Epithelial cell of esophagus (primary cell): ENCODE measurements at regions not wholly inside any gene's neighbourhood (a gene's known extent, or its start where the extent isn't known, plus 50 kb on each side); places are given as distances from the start of the nearest gene placed in this dataset.

ENCODE experiments used
- DNase-seq: peaks from one replicate; pipeline ENCODE4 v3.0.0; 2010; ENCODE audit warnings: low read depth
- H3K4me3 ChIP-seq: 2 replicates; pipeline ENCODE4 v1.5.1; 2011; ENCODE audit warnings: mild to moderate bottlenecking, low read length, control low read depth
- CTCF ChIP-seq: IDR thresholded peaks from 2 replicates; pipeline ENCODE4 v1.5.1; 2011; ENCODE audit warnings: low read depth, mild to moderate bottlenecking, low read length, control low read depth, inconsistent platforms; ENCODE audit not compliant: insufficient read depth; ENCODE audit errors: missing control alignments

- no peak for TF ChIP-seq CTCF
- H3K4me3 ChIP-seq = no peak overlapping the region
- DNase-seq = peak; percentile 20
These were observed 242.0 kb downstream of the PTTG2 start for GRCh38 chr4:38202242-38202641.

- H3K4me3 ChIP-seq = no peak overlapping the region
- no peak for TF ChIP-seq CTCF
- peak; percentile 27 for DNase-seq
These were observed 243.4 kb downstream of the PTTG2 start for GRCh38 chr4:38203609-38204008.

GRCh38 chr4:38204339-38205035 is 244.3 kb downstream of the PTTG2 start:
- H3K4me3 ChIP-seq = no peak overlapping the region
- DNase-seq = no peak
- TF ChIP-seq CTCF = no peak

DNA sequence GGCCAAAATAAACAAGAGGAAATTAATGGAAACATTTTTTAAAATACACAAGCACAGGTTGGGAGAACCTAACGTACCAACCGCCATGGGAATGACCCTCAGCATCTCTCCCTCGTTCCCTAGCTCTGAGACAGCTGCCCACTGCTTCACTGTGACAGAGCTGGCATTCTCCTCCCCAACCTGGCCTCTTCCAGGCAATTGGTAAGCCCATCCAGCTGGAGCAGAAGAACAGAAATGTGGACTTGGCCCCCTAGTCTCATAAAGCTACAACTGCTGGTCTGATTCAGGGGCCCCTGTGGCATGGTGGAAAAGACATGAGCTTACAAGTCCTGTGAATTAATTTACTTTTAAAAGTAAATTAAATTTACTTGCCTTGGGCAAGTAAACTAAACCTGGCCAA is 245.1 kb downstream of the PTTG2 start:
- no peak for DNase-seq
- no peak overlapping the region for H3K4me3 ChIP-seq
- TF ChIP-seq CTCF = no peak

DNA sequence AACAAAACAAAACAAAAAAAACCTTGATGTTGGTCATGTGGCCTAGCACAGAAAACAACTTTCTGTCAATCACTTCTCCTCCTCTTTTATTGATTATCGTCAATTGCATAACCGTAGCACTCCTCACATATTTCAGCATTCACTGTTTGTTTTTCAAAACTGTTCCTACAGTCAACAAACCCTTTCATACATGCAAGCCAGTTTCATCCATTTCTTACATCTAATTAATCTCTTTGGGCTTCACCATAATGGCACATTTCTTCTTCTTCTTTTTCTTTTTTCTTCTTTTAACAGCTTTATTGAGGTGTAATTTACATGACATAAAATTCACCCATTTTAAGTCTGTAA is 246.9 kb downstream of the PTTG2 start:
- H3K4me3 ChIP-seq = no peak overlapping the region
- no peak for TF ChIP-seq CTCF
- DNase-seq = no peak

DNA sequence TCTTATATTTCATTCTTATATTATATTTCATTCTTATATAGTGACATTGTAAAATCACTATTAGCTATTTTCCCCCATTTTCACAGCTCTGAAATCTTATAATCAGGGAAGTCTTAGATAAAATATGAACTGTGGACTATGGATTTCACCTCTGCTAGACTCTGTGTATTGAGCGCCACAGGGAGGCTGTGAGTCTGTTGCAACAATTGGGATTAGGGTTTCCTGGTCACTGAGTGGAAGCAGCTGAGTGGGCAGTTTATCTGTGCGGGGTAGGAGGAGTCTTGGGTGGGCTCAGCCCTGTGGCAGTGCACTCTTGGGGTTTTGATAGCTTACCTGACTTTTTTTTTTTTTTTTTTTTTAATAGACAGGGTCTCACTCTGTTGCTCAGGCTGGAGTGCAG is 249.5 kb downstream of the PTTG2 start:
- TF ChIP-seq CTCF = no peak
- no peak overlapping the region for H3K4me3 ChIP-seq
- no peak for DNase-seq

DNA sequence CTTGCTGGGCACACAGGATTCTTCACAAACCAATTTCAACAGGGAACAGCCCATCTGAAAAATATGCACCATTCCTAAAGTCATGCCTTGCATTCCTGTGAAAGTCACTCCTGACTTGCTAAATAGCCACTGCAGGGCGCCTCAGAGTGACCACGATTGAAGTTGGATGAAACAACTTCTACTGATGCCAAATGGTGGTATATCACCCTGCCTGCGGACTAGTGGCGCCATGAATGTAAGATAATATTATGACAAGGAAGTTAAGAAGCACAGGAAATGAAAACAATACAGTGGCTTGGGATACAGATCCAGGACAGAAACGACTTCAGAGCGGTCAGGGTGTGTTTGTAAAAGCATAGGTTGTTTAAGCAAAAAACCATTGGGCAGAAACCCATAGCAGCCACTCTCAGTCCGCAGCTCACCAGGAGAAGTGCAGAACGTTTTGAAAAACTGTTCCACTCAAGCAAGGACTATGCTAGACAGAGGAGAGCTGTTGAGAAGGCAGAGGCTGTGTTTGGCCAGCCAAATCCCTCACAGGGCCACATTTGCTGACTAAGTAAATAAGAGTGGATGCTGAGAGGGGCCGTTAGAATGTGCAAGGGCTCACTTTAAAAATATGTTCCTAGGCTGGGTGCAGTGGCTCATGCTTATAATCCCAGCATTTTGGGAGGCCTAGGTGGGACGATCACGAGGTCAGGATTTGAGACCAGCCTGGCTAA is 250.4 kb downstream of the PTTG2 start:
- H3K4me3 ChIP-seq = no peak overlapping the region
- DNase-seq = no peak
- TF ChIP-seq CTCF = no peak
